HL-60 (cell line): ENCODE measurements at regions not wholly inside any gene's neighbourhood (a gene's known extent, or its start where the extent isn't known, plus 50 kb on each side); places are given as distances from the start of the nearest gene placed in this dataset.

Experiments used
- POLR2AphosphoS5 ChIP-seq: IDR thresholded peaks from 2 replicates; pipeline ENCODE4 v1.6.1; 2012; ENCODE audit warnings: low read depth
- SPI1 ChIP-seq: IDR thresholded peaks from 2 replicates; pipeline ENCODE4 v1.6.1; 2012; ENCODE audit warnings: low read depth, mild to moderate bottlenecking, borderline replicate concordance
- TF ChIP-seq, protein P1 (sequence below): IDR thresholded peaks from one replicate; pipeline ENCODE4 v1.5.1; 2011; ENCODE audit warnings: low read length, control low read depth, inconsistent platforms; ENCODE audit not compliant: insufficient read depth
- TF ChIP-seq, protein P2 (sequence below): IDR thresholded peaks from 2 replicates; pipeline ENCODE4 v1.6.1; 2012; ENCODE audit warnings: low read depth; ENCODE audit not compliant: insufficient replicate concordance

DNA sequence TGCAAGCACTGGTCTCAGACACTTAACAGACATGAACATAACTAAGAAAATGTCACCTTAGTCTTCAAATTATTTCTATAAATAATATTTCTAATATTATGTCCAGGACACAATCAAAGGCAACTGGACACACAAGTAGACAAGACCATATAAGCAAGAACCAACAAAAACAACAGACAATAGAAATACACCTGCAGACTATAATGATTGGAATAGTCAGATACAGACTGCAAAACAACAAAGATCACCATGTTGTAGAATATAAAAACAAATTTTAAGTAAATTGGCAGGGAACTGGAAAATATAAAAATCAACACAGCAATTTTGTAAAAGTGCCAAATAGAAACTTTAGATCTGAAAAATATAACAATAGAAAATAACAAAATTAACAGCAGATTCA is 220.7 kb downstream of the CLCN4 start:
- TF ChIP-seq, protein P1, sequence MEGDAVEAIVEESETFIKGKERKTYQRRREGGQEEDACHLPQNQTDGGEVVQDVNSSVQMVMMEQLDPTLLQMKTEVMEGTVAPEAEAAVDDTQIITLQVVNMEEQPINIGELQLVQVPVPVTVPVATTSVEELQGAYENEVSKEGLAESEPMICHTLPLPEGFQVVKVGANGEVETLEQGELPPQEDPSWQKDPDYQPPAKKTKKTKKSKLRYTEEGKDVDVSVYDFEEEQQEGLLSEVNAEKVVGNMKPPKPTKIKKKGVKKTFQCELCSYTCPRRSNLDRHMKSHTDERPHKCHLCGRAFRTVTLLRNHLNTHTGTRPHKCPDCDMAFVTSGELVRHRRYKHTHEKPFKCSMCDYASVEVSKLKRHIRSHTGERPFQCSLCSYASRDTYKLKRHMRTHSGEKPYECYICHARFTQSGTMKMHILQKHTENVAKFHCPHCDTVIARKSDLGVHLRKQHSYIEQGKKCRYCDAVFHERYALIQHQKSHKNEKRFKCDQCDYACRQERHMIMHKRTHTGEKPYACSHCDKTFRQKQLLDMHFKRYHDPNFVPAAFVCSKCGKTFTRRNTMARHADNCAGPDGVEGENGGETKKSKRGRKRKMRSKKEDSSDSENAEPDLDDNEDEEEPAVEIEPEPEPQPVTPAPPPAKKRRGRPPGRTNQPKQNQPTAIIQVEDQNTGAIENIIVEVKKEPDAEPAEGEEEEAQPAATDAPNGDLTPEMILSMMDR, result no peak
- TF ChIP-seq, protein P2, sequence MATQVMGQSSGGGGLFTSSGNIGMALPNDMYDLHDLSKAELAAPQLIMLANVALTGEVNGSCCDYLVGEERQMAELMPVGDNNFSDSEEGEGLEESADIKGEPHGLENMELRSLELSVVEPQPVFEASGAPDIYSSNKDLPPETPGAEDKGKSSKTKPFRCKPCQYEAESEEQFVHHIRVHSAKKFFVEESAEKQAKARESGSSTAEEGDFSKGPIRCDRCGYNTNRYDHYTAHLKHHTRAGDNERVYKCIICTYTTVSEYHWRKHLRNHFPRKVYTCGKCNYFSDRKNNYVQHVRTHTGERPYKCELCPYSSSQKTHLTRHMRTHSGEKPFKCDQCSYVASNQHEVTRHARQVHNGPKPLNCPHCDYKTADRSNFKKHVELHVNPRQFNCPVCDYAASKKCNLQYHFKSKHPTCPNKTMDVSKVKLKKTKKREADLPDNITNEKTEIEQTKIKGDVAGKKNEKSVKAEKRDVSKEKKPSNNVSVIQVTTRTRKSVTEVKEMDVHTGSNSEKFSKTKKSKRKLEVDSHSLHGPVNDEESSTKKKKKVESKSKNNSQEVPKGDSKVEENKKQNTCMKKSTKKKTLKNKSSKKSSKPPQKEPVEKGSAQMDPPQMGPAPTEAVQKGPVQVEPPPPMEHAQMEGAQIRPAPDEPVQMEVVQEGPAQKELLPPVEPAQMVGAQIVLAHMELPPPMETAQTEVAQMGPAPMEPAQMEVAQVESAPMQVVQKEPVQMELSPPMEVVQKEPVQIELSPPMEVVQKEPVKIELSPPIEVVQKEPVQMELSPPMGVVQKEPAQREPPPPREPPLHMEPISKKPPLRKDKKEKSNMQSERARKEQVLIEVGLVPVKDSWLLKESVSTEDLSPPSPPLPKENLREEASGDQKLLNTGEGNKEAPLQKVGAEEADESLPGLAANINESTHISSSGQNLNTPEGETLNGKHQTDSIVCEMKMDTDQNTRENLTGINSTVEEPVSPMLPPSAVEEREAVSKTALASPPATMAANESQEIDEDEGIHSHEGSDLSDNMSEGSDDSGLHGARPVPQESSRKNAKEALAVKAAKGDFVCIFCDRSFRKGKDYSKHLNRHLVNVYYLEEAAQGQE, result no peak
- TF ChIP-seq POLR2AphosphoS5, result no peak
- TF ChIP-seq SPI1, result no peak
